GM18873 (cell line): ENCODE measurements at regions not wholly inside any gene's neighbourhood (a gene's known extent, or its start where the extent isn't known, plus 50 kb on each side); places are given as distances from the start of the nearest gene placed in this dataset.
"Not testable (repeated sequence)": the region's sequence is repeated elsewhere in the genome, so short reads cannot be mapped to it uniquely, and the experiment has no call there.

ENCODE experiments used
- ATAC-seq: cut with Tn5 transposase; IDR thresholded peaks from one replicate; pipeline ENCODE4 v1.9.1; 2021; ENCODE audit warnings: mild to moderate bottlenecking, moderate library complexity, moderate number of reproducible peaks; ENCODE audit not compliant: unreplicated experiment, low FRiP score

DNA sequence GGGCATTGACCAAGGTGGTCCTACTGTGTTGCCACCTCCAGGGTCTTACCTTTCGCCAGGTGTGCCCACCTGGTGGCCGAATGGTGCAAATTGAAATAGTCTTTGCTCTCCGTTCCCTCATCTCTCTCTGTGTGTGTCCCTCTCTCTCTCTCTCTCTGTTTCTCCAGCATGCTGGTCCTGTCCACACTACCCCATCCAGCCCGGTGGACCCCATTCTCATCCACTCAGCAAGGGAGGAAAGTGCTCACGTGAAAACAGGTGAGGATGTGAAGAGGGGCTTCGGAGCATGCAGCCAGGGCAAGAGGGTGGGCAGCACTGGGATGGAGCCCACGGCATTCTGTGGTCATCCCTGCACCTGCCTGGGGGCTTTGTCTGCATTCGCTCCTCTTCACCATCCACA, 150.1 kb downstream of the CRLF2 start:
- ATAC-seq: no peak

DNA sequence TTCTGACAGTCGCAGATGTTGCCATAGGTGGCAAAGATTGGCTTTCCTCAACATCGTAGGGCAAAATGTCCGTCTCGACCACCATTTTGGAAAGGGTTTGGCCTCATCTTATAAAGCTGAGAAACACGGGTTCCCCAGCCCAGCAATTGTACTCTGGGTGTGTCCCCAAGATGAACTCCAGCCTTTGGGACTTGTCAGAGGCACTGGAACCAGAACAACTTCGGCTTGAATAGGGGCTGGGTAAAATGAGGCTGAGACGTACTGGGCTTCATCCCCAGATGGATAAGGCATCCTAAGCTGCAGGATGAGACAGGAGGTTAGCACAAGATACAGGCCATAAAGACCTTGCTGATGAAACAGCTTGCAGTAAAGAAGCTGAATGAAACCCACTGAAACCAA, 151.9 kb downstream of the CRLF2 start:
- ATAC-seq: no peak

DNA sequence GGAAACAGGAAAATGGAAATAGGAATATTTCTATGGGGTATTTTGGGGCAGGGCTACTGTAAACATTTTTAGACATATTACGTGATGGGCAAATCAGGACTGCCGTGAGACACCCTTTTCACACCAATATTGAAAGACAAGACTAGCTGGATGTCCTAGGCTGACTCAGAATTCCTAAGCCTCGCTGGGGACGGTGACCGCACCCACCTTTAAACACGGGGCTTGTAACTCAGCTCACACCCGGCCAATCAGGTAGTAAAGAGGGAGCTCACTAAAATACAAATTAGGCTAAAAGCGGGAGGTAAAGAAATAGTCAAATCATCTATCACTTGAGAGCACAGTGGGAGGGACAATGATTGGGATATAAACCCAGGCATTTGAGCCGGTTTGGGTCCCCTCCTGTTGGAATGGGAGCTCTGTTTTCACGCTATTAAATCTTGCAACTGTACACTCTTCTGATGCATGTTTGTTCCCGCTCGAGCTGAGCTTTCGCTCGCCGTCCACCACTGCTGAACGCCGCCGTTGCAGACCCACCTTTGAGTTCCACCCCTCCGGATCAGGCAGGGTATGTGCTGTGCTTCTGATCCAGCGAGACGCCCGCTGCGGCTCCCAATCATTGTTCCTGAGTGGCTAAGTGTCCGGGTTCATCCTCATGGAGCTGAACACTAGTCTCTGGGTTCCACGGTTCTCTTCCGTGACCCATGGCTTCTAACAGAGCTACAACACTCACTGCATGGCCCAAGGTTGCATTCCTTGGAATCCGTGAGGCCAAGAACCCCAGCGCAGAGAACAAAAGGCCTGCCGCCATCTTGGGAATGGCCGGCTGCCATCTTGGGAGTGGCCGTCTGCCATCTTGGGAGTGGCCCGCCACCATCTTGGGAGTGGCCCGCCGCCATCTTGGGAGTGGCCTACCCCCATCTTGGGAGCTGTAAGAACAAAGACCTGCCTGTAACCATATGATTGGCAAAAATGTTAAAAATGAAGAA, 152.6 kb downstream of the CRLF2 start:
- no peak for ATAC-seq

DNA sequence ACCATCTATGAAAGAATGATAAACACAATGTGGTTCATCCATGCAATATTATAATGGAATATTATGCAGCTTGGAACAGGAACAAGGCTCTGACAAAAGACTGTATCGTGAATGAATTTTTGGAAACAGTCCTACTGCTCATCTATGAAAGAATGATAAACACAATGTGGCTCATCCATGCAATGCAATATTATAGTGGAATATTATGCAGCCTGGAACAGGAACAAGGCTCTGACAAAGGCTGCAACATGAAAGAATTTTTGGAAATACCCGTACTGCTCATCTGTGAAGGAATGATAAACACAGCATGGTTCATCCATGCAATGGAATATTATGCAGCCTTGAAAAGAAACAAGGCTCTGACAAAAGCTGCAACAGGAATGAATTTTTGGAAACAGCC, 158.8 kb downstream of the CRLF2 start:
- not testable (repeated sequence) for ATAC-seq

DNA sequence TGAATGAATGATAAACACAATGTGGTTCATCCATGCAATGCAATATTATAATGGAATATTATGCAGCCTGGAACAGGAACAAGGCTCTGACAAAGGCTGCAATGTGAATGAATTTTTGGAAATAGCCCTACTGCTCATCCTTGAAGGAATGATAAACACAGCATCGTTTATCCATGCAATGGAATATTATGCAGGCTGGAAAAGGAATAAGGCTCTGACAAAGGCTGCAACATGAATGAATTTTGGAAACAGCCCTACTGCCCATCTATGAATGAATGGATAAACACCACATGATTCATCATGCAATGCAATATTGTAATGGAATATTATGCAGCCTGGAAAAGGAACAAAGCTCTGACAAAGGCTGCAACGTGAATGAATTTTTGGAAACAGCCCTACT, 159.4 kb downstream of the CRLF2 start:
- ATAC-seq: no peak

DNA sequence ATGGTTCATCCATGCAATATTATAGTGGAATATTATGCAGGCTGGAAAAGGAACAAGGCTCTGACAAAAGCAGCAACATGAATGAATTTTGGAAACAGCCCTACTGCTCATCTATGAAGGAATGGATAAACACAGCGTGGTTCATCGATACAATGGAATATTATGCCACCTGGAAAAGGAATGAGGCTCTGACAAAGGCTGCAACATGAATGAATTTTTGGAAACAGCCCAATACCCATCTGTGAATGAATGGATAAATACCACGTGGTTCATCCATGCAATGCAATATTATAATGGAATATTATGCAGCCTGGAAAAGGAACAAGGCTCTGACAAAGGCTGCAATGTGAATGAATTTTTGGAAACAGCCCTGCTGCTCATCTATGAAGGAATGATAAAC, 160.4 kb downstream of the CRLF2 start:
- no peak for ATAC-seq

DNA sequence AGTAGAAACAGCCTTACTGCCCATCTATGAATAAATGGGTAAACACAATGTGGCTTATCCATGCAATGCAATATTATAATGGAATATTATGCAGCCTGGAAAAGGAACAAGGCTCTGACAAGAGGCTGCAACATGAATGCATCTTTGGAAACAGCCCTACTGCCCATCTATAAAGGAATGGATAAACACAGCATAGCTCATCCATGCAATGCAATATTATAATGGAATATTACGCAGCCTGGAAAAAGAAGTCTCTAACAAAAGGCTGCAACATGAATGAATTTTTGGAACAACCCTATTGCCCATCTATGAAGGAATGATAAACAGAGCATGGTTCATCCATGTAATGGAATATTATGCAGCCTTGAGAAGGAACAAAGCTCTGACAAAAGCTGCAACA, 161.0 kb downstream of the CRLF2 start:
- ATAC-seq: no peak

DNA sequence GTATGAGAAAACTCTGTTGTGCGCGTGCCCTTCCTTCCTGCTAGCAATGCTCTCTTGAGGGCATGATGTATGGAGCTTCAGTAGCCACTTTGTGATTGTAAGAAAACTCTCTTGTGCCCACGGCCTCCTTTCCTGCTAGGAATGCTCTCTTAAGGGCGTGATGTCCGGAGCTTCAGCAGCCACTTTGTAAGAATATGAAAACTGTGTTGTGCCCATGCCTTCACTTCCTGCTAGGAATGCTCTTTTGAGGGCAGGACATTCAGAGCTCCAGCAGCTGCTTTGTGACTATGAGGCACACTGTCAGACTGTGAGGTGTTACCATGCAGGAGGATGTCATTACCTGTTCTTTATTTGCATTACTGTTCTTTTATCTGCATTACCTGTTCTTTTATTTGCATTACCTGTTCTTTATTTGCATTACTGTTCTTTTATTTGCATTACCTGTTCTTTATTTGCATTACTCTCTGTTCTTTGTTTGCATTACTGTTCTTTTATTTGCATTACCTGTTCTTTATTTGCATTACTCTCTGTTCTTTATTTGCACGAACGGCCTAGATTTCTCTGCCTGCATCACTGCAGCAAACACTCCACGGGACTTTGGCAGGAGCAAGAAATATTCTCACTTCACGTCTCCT, 166.7 kb downstream of the CRLF2 start:
- ATAC-seq: no peak

DNA sequence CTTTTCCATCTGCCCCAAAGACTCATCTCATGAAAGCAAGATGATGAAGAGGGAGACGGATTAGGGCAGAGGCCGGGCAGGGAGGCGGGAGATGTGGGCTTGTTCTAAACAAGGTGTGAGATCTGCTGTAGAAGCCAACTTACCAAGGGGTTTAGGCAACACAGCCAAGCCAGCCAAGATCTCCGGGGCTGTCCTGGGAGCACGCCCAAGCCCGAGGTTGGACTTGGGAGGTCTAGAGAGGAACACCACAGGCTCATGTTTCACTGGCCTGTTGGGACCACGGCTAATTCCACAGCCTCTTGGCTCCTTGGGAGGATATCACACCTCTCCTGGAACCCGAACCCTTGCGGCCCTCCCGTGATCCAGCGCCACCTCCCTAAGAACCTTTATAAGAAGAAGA, 171.4 kb downstream of the CRLF2 start:
- ATAC-seq: no peak

DNA sequence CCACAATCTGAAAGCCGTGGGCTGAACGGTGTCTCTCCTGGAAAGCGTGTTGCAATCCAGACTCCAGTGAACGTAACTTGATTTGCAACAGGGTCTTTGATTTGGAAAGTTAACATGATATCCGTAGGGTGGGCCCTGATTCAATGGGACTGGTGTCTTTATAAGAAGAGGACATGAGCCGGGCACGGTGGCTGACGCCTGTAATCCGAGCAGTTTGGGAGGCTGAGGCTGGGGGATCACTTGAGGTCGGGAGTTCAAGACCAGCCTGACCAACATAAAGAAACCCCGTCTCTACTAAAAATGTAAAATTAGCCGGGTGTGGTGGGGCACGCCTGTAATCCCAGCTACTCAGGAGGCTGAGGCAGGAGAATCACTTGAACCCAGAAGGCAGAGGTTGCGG, 176.5 kb downstream of the CRLF2 start:
- ATAC-seq: not testable (repeated sequence)

DNA sequence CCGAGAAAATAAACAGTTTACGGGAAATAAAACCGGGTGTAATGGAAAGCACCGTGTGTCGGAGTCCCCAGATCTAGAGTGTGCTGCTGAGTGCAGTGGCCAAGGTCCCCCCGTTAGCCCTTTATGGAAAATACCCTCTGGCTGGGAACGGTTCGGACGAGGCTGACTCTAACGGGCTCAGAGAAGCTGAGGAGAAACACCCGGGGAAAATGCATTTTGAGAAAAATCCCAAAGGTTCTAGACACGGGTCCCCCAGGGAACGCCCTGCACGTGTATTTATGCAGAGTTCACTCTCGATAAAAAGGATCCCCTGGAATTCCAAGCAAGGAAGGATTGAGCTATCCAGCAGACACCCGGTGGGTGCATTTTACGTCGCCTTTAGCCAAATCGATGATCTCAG, 177.2 kb downstream of the CRLF2 start:
- no peak for ATAC-seq

DNA sequence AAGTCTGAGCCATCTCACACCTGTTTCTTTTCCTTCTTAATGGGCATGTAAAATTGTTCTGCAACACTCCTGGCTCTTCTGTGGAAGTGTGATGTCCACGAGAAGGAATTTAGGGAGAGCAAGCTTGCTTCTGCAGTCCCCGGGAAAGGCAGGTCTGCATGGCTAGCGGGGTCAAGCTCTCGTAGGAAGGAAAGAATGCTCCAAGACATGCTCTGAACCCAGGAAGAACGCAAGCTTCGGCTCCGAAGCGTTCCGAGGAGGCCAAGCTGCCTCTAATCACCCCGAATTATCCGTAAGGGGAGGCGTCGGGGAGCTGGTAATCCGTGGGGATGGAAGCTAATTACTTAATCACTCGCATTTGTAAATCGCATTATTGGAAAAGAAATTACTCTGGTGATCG, 177.7 kb downstream of the CRLF2 start:
- ATAC-seq: no peak

DNA sequence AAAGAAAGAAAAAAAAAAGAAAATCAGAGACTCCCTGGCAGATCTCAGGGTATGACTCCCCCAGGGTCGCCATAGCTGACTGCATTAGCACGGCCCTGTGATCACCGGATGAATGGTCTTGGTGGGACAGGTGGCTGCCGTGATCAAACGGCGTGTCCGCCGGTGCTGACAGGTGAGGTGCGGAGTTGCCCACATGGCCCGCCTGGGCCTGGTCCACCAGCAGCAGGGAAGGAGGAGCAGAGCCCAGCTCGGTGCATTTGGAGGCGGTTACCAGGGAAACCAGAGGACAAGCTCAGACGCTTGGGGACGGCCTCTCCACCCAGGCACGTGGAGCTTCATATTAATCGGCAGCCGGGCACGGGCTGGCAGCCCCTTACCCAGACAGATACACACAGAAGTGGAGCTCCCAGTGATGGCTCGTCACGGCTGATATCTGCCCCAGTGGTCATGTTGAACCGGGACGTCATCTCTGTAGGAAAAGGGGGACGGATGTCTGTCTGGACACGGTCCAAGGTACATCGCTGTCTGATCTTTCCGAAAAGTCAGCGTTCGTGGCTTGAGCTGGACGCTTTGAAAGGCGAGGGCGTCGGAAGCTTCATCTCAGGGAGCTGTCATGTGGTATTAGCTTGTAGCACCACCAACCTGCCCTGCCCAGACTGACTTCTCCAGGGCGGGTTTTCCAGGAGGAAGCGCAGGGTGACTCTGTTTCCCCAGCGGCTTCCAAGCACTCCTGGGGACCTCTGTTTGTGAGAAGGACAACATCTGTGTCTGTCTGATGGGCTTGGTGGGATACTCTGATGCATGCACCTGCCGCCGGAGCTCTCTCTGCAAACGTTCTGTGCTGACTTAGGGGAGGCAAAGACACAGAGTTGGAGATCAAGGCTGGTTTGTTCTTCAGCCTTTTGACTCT, 180.7 kb downstream of the CRLF2 start:
- no peak for ATAC-seq

DNA sequence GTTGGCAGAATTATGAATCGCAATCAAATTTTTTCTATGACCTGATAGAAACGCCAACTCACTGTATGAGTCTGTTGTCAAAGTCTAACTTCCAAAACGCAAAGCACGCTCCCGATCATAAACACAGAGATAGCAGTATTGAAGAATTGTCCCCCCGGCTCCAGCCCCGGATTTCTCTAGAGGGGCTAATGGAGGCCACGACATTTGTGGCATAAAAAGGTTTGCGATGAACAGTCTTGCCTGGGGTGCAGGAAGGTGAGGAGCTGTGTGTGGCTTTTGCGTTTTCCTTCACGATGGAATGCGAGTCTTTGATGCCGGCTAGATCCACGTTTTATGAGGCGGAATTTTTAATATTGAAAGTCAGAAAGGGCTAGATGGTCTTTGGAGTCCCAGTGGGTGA, 183.0 kb downstream of the CRLF2 start:
- ATAC-seq: no peak

DNA sequence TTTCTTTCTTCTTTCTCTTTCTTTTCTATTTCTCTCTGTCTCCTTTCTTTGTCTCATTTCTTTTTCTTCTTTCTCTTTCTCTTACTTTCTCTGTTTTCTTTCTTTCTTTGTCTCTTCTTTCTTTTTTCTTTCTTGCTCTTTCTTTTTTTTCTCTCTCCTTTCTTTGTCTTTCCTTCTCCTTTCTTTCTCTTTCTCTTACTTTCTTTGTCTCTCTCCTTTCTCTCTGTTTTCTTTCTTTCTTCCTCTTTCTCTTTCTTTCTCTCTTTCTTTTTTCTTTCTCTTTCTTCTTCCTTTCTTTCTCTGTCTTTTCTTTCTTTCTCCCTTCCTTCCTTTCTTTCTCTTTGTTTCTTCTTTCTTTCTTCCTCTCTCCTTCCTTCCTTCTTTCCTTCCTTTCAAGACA, 184.8 kb downstream of the CRLF2 start:
- ATAC-seq: no peak

DNA sequence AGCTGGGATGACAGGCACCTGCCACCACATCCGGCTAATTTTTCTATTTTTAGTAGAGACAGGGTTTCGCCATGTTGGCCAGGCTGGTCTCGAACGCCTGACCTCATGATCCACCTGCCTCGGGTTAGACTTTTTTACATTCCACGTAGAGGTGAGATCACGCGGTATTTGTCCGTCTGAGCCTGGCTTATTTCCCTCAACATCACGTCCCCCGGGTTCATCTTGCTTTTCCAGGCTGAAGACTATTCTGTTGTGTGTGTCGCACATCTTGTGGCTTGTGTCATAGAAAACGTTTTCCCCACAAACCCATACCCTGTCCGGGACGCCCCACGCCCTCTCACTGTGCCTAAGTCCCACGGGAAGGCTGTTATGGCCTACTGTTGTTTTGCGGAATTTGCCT, 185.3 kb downstream of the CRLF2 start:
- no peak for ATAC-seq

DNA sequence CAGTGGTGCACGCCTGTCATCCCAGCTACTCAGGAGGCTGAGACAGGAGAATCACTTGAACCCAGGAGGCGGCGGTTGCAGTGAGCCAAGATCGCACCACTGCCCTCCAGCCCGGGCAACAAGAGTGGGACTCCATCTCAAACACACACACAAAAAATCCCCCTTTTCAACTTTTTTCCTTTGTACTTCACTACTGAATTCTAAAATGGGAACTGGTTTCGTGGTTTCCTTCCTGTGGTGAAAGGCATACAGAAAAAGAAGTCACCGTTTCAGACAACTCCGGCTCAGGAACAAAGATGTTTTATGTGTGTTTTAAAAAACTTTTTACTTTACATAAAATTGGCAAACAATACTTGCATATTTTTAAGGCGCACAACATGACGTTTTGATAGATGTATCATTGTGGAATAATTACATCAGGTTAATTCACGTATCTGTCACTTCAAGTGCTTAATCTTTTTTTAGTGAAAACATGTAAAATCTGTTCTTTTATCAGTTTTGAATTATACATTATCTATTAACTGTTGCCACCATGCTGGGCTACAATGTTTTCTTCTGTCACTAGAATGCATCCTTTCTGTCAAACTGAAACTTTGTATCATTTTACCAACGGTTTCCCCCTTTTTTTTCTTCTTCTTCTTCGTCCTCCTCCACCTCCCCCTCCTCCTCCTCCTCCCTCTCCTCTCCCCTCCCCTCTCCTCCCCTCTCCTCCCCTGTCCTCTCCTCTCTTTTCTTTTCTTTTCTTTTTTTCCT, 186.0 kb downstream of the CRLF2 start:
- ATAC-seq: no peak

DNA sequence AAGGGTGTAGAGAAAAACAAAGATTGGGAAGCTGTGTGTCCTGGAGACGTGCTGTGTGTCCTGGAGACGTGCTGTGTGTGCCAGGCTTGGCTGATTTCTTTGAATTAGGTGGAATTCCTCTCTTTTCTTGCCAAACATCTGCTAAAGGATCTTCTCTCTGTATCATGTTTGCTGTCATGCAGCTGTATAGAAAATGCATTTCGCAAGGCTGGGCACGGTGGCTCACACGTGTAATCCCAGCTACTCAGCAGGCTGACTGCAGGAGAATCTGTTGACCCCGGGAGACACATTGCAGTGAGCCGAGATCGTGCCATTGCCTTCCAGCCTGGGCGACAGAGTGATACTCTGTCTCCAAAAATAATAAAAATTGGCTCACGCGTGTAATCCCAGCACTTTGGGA, 187.0 kb downstream of the CRLF2 start:
- ATAC-seq: no peak

DNA sequence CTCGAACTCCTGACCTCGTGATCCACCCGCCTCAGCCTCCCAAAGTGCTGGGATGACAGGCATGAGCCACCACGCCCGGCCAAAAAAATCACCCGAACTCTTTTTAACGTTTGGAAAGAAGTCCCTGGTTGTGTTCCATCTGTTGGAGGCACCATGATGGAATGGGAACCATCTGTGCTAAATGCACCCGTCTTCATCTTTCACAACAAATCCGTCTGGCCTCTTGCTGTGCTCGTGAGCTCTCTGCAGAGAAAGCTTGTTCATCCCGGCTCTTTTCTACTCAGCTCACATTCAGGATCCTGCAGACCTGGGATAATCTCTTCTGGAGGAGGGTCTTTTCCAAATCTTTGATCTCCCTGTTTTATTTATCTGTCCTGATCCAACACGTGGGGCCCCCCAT, 188.8 kb downstream of the CRLF2 start:
- no peak for ATAC-seq

DNA sequence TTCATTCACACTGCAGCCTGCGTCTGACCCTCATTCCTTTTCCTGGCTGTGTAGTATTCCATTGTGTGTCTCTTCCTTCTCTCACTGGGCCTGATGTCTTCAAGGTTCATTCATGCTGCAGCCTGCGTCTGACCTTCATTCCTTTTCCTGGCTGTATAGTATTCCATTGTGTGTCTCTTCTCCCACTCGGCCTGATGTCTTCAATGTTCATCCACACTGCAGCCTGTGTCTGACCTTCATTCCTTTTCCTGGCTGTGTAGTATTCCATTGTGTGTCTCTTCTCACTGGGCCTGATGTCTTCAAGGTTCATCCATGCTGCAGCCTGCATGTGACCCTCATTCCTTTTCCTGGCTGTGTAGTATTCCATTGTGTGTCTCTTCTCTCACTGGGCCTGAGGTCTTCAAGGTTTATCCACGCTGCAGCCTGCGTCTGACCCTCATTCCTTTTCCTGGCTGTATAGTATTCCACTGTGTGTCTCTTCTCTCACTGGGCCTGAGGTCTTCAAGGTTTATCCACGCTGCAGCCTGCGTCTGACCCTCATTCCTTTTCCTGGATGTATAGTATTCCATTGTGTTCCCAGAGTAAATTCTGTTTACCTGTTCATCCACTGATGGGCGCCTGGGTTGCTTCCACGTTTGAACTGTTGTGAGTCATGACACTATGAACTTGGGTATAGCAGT, 191.0 kb downstream of the CRLF2 start:
- not testable (repeated sequence) for ATAC-seq
